ENCODE measurements at regions not wholly inside any gene's neighbourhood (a gene's known extent, or its start where the extent isn't known, plus 50 kb on each side); places are given as distances from the start of the nearest gene placed in this dataset.

GRCh38 chr18:78740876-78741275 is 238.7 kb upstream of the SALL3 start:
- no peak for DNase-seq (ENCODE audit: low read depth)

DNA sequence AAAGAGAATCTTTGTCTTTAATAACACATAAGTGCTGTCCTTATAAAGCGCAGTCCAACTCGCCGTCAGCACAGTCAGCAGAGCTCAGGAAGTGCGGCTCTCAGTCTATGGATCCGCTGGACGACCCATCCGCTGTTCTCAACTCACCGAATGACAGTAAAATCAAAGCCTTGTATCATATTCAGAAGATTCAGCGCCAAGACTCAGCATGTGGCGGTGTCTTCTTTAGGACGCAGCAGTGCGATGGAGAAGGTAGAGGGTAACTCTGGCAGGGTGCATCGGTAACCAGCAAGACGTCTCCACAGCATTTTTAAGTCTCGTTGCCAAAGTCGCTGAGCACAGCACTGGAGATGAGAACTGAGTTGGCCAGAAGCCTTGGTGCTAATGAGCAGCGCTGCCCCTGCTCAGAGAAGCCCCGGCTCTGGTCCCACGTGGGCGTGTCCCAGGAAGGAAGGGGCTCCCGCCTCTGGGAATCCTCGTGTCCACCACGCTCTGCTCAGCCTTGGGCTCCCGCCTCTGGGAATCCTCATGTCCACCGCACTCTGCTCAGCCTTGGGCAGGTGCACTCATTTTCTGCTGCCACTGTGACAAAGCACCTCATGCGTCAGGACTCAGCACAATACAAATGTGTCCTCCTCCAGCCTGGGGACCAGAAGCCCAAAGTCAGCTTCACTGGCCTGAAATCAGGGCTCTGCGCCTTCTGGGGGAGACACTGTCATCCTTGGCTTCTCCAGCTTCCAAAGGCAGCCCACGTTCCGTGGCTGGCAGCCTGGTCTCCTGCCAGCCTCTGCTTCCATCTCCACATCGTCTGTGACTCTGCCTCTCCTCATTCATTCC is 238.0 kb upstream of the SALL3 start:
- DNase-seq (ENCODE audit: low read depth) = no peak

- DNase-seq (ENCODE audit: low read depth) = no peak
These were observed 237.3 kb upstream of the SALL3 start for GRCh38 chr18:78742218-78742745.

DNA sequence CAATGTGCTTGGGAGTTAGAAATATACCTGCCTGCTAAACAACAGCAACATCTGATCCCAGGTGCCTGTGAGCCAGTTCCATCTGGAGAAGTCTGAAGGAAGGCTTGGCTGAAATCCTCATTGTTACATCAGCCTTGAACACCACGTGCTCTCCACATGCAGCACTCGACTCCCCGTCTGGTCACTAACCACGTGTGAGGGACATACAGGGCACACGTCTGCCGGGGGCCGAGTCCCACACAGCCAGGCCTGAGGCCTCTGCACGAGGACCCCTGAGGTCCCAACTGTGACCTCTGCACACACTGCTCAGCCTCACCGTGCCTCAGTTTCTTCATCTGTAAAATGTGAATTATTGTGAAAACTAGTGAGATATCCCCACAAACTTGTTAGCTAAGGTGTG is 236.5 kb upstream of the SALL3 start:
- DNase-seq (ENCODE audit: low read depth) = no peak

DNA sequence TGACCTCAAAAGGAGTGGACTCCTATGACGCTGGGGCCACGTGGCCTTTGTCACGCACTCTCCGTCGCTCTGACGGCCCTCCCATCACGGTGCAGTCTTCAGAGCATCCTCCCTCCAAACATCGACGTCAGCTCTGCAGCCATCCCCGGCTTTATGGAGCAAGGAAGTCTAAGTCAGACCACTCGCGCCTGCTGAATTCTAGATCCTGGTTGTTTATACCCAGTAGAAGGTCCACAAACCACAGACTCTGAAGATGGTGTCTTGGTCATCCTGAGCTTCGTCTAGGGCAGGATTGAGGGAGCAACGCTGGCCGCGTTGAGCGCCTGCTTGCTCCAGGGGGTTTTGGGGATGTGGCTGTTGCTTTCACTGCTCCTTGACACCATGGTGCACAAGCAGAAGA is 228.0 kb upstream of the SALL3 start:
- DNase-seq (ENCODE audit: low read depth) = no peak

GRCh38 chr18:78753240-78753639 is 226.4 kb upstream of the SALL3 start:
- DNase-seq (ENCODE audit: low read depth) = no peak

DNA sequence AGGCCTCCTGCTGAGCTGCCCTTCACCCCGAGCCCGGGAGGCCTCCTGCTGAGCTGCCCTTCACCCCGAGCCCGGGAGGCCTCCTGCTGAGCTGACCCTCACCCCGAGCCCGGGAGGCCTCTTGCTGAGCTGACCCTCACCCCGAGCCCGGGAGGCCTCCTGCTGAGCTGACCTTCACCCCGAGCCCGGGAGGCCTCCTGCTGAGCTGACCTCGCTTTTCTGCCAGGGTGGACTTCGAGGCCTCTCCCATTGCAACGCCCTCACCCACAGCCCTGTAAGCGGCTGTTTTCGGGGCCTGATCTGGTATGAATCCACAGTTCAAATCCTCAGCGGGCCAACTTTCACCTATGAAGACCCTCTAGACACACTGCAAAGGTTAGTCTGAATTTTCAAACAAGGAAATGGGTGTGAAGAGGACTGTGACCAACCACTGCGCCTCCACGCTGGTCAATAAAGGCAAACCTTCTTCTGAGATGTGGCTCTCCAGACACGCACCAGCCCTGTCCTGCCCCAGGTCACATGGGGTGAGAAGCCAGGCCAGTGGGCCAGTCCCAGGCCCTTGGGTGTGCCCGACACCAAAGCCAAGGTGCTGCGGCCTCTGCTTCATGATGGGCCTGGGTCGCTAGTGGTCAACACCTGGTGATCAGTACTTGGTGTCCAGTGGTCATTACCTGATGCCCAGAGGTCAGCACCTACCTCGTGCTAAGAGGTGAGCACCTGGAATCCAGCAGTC is 225.1 kb upstream of the SALL3 start:
- DNase-seq (ENCODE audit: low read depth) = no peak

DNA sequence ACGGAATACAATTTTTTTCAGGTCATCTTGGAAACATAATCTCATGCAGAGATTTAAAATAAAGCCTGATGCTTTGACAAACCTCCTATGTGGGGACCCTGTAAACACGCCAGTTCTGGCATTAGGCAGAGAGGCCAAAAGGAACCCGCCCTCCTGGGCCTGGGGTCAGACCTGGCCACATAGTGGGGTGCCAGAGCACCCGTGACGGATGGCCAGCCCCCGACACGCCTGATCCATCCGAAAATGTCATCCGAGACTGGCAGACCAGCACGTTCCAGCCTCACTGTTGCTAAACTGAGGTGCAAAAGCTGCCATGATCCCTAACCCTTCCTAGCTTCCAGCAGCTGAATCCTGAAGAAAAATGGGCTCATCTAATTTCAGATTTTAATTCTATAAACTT is 222.6 kb upstream of the SALL3 start:
- no peak for DNase-seq (ENCODE audit: low read depth)

DNA sequence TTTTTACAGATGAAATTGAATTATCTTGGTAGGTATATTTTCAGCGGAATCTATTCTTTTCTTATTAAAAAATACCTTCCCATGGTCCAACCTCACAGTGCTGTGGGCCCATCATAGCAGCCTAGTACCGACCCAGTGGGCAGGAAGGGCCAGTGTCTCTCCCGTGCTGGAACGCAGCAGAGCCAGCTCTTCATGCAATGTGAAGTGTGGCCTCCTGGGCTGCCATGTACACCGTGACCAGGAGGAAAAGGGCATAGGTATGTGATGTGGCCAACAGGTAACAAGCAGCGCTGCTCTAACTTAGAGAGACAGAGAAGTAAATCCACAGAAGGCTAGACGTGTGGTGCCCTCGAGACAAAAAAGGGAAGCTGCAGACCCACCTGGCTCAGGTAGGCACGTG is 221.1 kb upstream of the SALL3 start:
- no peak for DNase-seq (ENCODE audit: low read depth)

- DNase-seq (ENCODE audit: low read depth) = no peak
These were observed 216.9 kb upstream of the SALL3 start for GRCh38 chr18:78762753-78763152.

GRCh38 chr18:78764544-78764943 is 215.1 kb upstream of the SALL3 start:
- no peak for DNase-seq (ENCODE audit: low read depth)

GRCh38 chr18:78765142-78765541 is 214.5 kb upstream of the SALL3 start:
- no peak for DNase-seq (ENCODE audit: low read depth)

GRCh38 chr18:78765637-78766281 is 213.9 kb upstream of the SALL3 start:
- DNase-seq (ENCODE audit: low read depth) = no peak

GRCh38 chr18:78766651-78767533 is 212.7 kb upstream of the SALL3 start:
- DNase-seq (ENCODE audit: low read depth) = no peak

GRCh38 chr18:78767648-78768071 is 212.0 kb upstream of the SALL3 start:
- DNase-seq (ENCODE audit: low read depth) = no peak

DNA sequence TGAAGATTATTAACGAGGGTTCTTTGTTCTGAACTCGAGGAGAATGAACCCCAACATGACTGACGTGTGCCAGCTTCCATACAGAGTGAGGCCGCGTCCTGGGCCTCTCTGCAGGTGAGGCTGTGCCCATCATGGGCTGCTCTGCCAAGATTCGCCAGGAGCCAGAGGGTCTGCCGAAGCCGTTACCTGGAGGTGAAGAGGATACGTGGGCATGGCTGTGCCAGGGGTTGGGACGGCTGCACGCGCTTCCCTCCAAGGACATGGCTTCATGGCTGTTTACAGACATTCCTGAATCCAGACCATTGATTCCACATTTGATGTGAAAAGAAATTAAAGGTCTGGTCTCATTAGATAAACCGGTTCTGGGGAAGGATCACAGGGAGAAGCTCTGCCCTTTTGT is 211.4 kb upstream of the SALL3 start:
- no peak for DNase-seq (ENCODE audit: low read depth)

GRCh38 chr18:78768656-78769501 is 210.7 kb upstream of the SALL3 start:
- no peak for DNase-seq (ENCODE audit: low read depth)

DNA sequence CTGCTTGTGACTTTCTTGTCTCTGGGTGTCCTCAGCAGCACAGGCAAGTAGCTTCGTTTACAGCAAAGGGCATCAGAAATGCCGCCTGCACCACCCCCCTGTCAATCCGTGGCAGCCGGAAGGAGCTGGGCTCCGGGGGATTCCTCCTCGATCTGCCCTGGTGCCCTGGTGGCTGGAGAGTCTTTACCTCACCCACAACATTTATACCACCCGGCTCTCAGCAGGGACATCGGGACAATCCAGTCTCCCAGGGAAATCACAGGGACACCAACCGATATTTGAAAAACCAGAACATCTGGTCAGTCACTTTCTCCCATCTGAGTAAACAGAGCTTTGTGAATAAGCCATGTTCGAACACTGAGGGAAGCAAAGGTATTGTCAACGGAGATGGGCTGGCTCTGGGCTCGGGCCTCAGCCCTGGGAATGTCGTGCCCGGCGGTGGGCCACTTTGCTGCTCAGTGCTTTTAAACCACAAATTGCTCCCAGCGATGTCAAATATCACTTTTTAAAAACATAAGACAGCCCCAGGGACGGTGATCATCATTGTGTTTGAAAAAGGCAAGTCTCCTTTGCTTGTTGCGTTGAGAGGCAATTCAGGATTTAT is 210.0 kb upstream of the SALL3 start:
- DNase-seq (ENCODE audit: low read depth) = no peak

DNA sequence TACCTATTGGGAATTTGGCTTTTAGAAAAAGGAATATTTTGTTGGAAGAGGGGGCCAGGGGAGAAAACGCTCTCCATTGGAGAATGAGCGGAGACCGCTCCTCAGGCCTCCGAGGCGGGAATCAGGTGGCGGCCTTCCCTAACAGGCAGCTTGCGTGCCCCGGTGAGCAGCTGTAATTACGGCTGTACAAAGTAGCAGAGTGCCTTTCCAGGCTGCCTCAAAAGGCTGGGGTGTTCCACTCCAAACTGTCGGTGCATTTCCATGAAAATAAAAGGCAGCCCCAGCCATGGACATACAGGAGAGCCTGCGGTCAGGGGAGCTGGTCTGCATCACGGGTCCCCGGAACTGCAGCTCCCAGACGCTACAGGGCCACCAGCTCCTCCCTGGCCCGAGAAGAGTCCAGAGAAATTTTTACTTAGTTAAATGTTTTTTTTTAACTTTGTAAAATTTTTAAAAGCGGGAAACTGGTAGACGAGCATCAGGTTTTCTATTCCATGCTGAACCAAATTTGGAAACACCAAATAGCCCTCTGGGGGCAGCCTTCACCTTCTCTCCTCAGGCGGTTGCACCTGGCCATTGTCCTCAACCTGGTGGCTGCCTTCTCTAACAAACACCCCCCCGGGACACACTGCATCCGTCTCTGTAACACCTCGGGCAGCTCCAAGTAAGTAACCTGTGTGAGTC is 209.3 kb upstream of the SALL3 start:
- no peak for DNase-seq (ENCODE audit: low read depth)

DNA sequence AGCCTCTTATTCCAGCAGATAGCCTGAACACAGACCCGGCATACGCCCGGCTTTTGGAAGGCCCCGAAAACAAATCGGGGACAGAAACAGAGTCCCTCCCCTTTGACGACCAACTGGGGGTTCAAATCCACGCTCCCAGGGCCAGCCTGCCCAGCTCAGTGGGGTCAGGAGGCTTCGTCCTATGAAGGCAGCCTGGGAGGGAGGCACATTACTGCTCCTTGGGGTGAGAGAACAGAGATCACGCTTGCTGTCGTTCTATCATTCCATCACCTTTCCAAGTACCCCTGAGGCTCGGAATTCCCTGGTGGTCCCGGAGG is 208.8 kb upstream of the SALL3 start:
- no peak for DNase-seq (ENCODE audit: low read depth)

Measured in CMK (cell line).